Esophagus squamous epithelium (tissue), 5 donors: ENCODE measurements at regions not wholly inside any gene's neighbourhood (a gene's known extent, or its start where the extent isn't known, plus 50 kb on each side); places are given as distances from the start of the nearest gene placed in this dataset.

Experiments used
- DNase-seq: peaks from one replicate; lab custom pipeline; 2025; lab: John Stamatoyannopoulos, UW
- H3K27ac ChIP-seq, 4 donors: fragments of 200-600 bp; sonication (generic); one replicate each; pipeline ENCODE4 v1.5.1; 2016 to 2019; ENCODE audit warnings: mild to moderate bottlenecking in 1 of 4
- H3K27me3 ChIP-seq, 4 donors: fragments of 200-600 bp; sonication (generic); 1 replicate in 3 of 4; 2 replicates in 1 of 4; pipeline versions ENCODE4 v1.5.1 to v1.6.0; 2017 to 2021; ENCODE audit warnings: antibody characterized with exemption in 1 of 4
- H3K36me3 ChIP-seq, 3 donors: fragments of 200-600 bp; sonication (generic); one replicate each; pipeline ENCODE4 v1.5.1; 2016 to 2019
- H3K4me1 ChIP-seq, 3 donors: fragments of 200-600 bp; sonication (generic); one replicate each; pipeline ENCODE4 v1.5.1; 2017 to 2019
- H3K4me3 ChIP-seq, 4 donors: fragments of 200-600 bp; sonication (generic); 1 replicate in 3 of 4; 2 replicates in 1 of 4; pipeline ENCODE4 v1.5.1; 2016 to 2019; ENCODE audit warnings: mild to moderate bottlenecking in 2 of 4, moderate library complexity in 1 of 4
- H3K9me3 ChIP-seq, 3 donors: fragments of 200-600 bp; sonication (generic); one replicate each; pipeline ENCODE4 v1.5.1; 2016 to 2019
- POLR2A ChIP-seq, 4 donors: fragments of 450-650 bp; IDR thresholded peaks; one replicate each; pipeline ENCODE4 v1.6.1; 2017; ENCODE audit warnings: antibody characterized with exemption in 4 of 4, mild to moderate bottlenecking in 4 of 4, moderate library complexity in 3 of 4
- WGBS, 2 donors: methylation state at CpG; one replicate each; pipeline ENCODE4 v1.1.5; 2018; 5-methylcytosine and 5-hydroxymethylcytosine counted together
- intact Hi-C: fragments of 100-400 bp; cut with DNase I; formaldehyde crosslinking; loops from one replicate; pipeline ENCODE4 v1.15.0; 2022
- TF ChIP-seq, protein P1 (sequence below), 6 experiments: fragments of 450-650 bp in 4 of 6; fragments of 200-600 bp in 2 of 6; sonication (generic) in 2 of 6; IDR thresholded peaks; one replicate each; pipeline ENCODE4 v1.5.1; 2016 to 2019; ENCODE audit warnings: antibody characterized with exemption in 6 of 6, mild to moderate bottlenecking in 4 of 6, moderate library complexity in 4 of 6
- donor health status: DM: yes; HTN: yes; CAD: no.

DNA sequence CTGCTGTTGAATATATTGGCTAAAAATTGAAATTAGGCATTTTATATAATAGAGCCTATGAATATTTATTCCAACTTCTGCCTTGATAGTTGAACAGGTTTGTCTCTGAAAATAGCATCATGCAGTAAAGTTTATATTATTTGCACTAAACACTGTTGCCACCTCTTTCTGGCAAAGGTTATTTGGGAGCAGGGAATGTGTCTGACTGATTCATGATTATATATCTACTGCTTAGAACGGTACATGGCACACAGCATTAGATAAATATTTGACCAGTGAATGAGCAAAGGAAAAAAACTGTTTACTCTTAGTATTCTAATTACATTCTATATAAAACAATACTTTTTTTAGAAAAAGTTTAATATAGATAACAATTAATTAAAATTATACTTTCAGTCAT, 123.1 kb upstream of the MGAT4C start:
- peaks cover 0 to 5% (median 0%) of the 10 kb centered on the region in 3 donors for H3K9me3 ChIP-seq
- H3K4me3 ChIP-seq, result no peak overlapping the region
- intact Hi-C loops, result no loop called here
- DNase-seq, result no peak
- WGBS, 2 donors, result 29 to 52% methylated on average over 1 of the region's 1 CpG
- no peak overlapping the region for H3K27ac ChIP-seq
- H3K4me1 ChIP-seq, result no peaks in the 10 kb centered on the region
- TF ChIP-seq POLR2A (IDR thresholded peaks at IDR 0.05), result no peak
- TF ChIP-seq, protein P1, sequence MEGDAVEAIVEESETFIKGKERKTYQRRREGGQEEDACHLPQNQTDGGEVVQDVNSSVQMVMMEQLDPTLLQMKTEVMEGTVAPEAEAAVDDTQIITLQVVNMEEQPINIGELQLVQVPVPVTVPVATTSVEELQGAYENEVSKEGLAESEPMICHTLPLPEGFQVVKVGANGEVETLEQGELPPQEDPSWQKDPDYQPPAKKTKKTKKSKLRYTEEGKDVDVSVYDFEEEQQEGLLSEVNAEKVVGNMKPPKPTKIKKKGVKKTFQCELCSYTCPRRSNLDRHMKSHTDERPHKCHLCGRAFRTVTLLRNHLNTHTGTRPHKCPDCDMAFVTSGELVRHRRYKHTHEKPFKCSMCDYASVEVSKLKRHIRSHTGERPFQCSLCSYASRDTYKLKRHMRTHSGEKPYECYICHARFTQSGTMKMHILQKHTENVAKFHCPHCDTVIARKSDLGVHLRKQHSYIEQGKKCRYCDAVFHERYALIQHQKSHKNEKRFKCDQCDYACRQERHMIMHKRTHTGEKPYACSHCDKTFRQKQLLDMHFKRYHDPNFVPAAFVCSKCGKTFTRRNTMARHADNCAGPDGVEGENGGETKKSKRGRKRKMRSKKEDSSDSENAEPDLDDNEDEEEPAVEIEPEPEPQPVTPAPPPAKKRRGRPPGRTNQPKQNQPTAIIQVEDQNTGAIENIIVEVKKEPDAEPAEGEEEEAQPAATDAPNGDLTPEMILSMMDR (IDR thresholded peaks at IDR 0.05), result no peak
- H3K36me3 ChIP-seq, result no peaks in the 10 kb centered on the region
- H3K27me3 ChIP-seq, result no peaks in the 10 kb centered on the region

DNA sequence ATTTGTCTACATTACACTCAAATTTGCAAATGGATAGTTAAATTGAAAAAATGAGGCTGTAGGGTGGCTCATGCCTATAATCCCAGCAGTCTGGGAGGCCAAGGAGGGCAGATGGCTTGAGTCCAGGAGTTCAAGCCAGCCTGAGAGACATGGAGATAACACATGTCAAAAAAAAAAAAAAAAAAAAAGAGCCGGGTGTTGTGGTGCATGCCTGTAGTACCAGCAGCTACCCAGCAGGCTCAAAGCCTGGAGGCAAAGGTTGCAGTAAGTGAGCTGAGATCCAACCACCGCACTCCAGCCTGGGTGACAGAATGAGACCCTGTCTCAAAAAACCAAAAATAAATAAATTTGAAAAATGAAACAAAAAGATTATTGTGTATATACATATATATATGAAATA, 119.9 kb upstream of the MGAT4C start:
- intact Hi-C loops, result no loop called here
- no peaks in the 10 kb centered on the region for H3K4me1 ChIP-seq
- no peak overlapping the region for H3K4me3 ChIP-seq
- no peak for DNase-seq
- no peak for TF ChIP-seq POLR2A (IDR thresholded peaks at IDR 0.05)
- TF ChIP-seq, protein P1 (IDR thresholded peaks at IDR 0.05), result no peak
- H3K9me3 ChIP-seq, result no peaks in the 10 kb centered on the region
- H3K27ac ChIP-seq, result no peak overlapping the region
- WGBS, 2 donors, result 40 to 53% methylated on average over 2 of the region's 2 CpGs
- no peaks in the 10 kb centered on the region for H3K36me3 ChIP-seq
- H3K27me3 ChIP-seq, result no peaks in the 10 kb centered on the region

DNA sequence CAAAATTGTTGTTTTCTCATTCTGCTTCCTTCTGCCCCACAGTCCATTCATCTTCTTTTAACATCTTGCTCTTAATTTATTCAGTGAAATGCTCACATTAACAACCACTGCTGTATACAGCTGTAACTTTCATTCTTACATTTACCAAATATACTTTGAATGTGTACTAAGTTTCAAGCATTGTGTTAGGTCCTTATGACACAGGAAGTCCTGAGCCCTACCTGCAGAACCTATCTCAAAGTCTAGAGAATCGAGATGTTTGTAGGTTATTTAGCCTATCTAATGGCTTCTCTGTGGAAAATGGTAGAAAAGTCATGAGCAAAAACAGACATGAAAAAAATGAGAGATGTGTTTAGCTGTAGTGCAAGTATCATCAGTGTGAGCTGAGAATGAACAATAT, 117.6 kb upstream of the MGAT4C start:
- WGBS, 2 donors, result 39 to 53% methylated on average over 1 of the region's 1 CpG
- no peak for DNase-seq
- no peak for TF ChIP-seq POLR2A (IDR thresholded peaks at IDR 0.05)
- TF ChIP-seq, protein P1 (IDR thresholded peaks at IDR 0.05), result no peak

DNA sequence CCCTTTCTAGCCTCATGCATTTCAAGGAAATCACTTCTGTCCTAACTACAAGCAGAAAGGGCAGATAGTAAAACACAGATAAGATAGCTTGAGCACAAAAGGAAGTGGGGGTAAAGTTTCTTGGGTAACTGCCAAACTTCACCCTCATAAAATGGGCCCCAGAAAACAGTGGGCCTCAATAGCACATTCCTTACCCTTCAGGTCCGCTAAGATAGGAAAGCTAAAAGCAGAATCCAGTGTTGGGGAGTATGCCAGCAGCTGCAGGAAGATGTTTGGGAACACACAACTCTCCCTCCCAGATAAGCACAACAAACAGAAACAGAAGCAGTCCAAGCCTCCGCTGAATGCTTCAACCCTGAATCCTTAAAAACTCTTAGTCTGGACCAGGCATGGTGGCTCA, 110.9 kb upstream of the MGAT4C start:
- 52 to 60% methylated on average over 2 of the region's 2 CpGs for WGBS, 2 donors
- DNase-seq, result no peak
- Histone ChIP-seq H3K4me1 (no peaks in the 10 kb centered on the region), H3K4me3 (no peak overlapping the region), H3K27me3 (no peaks in the 10 kb centered on the region), H3K9me3 (no peaks in the 10 kb centered on the region), H3K27ac (no peak overlapping the region), H3K36me3 (no peaks in the 10 kb centered on the region)
- intact Hi-C loops, result no loop called here
- TF ChIP-seq, protein P1 (IDR thresholded peaks at IDR 0.05), result no peak
- no peak for TF ChIP-seq POLR2A (IDR thresholded peaks at IDR 0.05)

More for the DNA sequence above, 117.6 kb upstream of the MGAT4C start:
- Histone ChIP-seq H3K27me3 (no peaks in the 10 kb centered on the region), H3K4me3 (no peak overlapping the region), H3K9me3 (no peaks in the 10 kb centered on the region), H3K4me1 (no peaks in the 10 kb centered on the region), H3K27ac (no peak overlapping the region), H3K36me3 (no peaks in the 10 kb centered on the region)
- intact Hi-C loops, result no loop called here

DNA sequence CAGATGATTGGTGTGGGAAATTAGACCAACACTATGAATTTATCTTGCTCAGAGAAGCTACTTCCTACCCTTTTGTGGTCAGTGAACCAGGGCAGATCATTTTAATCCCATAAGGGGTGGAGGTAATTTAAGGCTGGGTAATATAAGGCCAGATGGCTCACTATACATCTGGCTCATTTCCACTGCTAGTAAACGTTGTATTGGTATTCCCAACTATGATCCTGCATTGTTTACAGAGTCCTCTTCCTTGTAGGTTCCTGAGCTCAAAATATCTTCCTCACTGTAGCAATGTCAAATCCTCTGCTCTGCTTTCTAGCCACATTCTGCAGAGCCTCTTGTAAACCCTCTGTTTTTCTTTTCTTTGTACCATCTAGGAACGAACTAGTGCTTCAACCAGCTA, 93.0 kb upstream of the MGAT4C start:
- DNase-seq, result no peak
- Histone ChIP-seq H3K4me3 (no peak overlapping the region), H3K27ac (no peak overlapping the region), H3K9me3 (no peaks in the 10 kb centered on the region), H3K4me1 (no peaks in the 10 kb centered on the region), H3K36me3 (no peaks in the 10 kb centered on the region), H3K27me3 (no peaks in the 10 kb centered on the region)
- 12 to 19% methylated on average over 2 of the region's 2 CpGs for WGBS, 2 donors
- no peak for TF ChIP-seq POLR2A (IDR thresholded peaks at IDR 0.05)
- TF ChIP-seq, protein P1 (IDR thresholded peaks at IDR 0.05), result no peak
- intact Hi-C loops, result no loop called here
